Posterior vena cava (tissue), 2 donors: ENCODE measurements at regions not wholly inside any gene's neighbourhood (a gene's known extent, or its start where the extent isn't known, plus 50 kb on each side); places are given as distances from the start of the nearest gene placed in this dataset.

Experiments used
- DNase-seq: peaks from one replicate; pipeline ENCODE4 v3.0.0-alpha.2; 2020; ENCODE audit warnings: low spot score
- intact Hi-C, 2 donors: fragments of 100-400 bp; cut with DNase I; formaldehyde crosslinking; loops; one replicate each; pipeline versions ENCODE4 v1.14.1 to v1.14.2; 2022 to 2023
- donor health status: DM: yes; HTN: yes; CAD: no.
- donor health status: DM: yes; HTN: yes; CAD: no.

DNA sequence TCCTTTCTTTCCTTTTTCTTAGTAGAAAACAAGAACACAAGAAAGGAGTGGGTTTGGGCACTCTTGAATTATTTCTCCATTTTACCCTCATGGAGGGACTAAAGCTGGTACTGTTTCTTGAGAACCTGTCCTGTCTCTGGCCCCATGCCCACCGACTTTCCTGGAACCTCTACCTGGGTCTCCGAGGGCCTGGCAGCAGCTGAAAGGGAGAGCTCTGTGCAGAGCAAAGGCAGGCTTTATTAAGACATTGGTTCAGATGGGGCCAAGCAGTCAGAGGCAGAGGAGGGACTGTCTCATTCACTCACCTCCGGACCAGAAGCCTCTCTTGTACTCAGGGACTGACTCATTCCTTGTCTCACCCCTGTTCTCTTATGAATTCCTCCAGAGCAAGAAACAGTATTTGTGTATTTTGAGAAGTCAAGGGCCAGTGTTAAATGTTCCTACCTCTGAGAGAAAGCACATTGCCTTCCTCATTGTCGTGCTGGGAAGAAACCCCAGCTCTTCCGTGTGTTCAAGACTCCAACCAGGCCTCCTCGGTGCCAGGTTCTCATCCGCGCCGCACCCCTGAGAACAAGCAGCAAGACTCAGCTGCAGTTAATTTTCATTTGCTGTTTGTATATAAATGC is 201.9 kb upstream of the NT5C1B start:
- no peak for DNase-seq
- intact Hi-C loops, result no loop called here

DNA sequence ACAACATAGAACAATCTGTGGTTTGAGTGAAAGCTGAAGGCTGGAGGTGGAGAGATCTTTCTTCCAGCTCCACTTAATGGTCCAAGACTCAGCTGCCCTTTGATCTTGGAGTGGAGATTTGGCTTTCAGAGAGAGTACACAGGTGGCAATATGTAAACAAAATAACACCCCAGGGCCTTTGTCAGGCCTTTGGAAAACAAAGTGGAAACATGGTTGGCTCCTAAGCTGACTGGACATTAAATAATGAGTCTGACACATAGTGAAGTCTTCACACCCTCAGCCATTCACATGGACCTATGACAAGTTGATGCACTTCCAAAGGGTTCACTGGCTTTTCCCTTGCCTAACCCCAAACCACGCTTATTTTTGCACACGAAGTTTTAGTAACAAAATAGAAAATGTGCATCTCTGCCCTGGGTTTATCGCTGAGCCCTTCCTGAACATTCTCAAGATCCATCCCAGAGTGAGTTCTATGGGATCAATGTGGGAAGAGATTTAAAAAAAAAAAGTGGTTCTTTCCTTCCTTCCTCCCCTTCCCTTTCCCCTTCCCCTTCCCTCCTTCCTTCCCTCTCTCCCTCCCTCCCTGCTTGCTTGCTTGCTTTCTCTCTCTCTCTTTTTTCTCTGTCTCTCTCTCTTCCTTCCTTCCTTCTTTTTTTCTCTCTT is 201.3 kb upstream of the NT5C1B start:
- intact Hi-C loops, result no loop called here
- no peak for DNase-seq

DNA sequence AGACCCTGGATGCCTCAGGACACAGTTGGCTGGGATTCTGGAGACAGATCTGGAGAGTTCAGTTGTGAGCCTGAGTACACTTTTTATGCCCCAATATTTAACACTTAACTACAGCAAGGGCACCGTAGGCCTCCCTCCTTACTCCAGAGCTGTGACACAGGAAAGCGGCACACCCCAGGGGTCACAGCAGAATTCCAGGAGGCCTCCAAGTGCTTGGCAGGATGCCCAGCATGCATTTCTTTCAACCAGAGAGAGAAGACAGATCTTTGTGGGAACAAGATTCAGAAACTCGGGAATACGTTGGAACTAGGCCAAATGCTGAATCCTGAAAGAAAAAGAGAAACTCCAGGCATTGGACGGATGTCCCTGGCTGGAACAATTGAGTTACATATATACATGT is 199.2 kb upstream of the NT5C1B start:
- intact Hi-C loops, result no loop called here
- no peak for DNase-seq

DNA sequence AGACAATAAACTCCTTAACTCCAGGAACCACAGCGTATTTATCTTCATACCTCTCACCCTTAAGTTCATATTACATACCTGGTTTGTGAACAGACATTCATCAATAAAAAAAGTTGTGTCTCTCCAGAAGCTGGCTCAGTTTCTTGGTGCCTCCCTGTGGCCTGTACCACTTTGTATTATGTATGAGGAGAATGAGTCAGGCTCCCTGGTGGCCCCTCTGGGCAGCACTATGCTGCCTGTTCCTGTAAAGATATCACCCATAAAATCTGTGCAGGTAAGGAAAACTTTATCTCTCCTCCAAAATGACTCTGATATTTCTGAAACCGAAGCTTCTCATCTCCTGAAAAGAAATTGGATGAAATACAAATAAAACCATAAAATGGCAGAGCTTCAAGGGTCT is 198.4 kb upstream of the NT5C1B start:
- no peak for DNase-seq
- intact Hi-C loops, result no loop called here

DNA sequence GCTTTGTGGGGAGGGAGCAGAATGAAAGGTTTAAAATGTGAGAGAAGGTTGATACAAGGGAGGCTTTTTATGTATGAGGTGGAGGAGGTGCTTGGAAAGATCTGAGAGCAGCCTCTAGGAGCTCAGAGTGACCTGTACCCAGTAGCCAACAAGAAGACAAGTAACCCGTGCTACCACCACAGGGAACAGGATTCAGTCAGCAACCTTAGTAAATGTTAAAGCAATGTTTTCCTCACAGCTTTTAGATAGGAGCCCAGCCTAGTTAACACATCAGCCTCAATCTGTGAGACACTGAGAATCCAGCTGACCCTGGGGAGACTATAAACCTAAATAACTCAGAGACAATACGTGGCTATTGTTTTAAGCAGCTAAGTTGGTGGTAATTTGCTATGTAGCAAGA is 194.9 kb upstream of the NT5C1B start:
- no peak for DNase-seq
- intact Hi-C loops, result no loop called here

DNA sequence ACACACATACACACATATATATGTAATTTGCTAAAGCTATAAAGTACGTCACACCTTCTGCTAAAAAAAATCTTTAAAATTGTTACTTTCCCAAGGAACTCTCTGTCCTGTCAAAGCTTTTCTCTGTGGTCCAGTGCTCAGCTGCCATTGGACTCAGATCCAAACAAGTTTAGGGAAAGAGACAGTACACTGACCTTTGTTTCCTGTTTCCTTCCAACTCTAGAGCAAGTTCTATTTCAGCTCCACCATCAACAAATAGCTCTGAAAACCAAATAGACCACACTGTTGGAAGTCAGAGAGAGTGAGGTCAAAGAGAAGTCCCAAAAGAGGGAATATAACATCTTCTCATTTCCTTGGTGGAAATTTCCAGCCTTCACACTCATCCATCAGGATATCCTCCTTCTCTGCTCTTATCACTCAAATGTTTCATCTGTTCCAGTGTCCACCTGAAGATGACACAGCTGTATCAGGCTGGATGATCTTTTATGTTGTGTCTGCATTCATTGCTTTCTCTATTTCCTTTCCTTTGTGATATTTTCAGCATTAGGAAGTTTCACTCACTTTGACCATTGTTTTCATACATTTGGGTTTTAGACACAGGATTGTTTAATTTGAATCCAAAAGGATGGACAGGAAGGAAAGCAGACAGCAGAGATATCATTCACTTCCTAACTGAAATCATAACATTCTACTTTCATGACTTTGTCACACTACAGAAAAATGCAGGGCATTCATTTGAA is 192.3 kb upstream of the NT5C1B start:
- DNase-seq, result no peak
- intact Hi-C loops, result no loop called here

DNA sequence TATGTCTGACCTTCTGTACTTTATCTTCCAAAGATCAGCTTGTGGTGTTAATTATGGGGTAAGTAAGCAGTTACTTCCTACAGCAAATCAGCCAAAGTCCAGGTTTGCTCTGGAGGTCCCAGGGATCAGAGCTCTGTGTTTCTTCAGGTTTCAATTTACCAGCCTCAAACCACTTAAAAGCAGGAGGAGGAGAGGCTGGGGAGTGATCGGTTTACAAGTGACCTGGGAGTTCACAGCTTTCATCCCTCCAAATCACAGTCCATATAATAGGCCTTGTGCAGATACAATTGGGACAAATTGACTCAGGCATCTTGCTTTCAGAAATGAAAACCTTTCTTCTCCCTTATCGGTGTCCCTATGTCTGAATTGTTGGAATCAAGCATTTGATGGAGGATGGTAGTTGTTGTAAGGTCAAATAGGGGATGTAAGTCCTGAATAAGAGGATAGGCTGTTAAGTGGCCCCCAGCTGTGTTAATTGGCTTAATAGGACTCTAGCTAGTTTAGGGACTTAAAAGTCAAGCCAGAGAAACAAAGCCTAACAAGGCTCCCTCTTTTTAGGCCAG is 188.0 kb upstream of the NT5C1B start:
- no peak for DNase-seq
- intact Hi-C loops, result no loop called here

DNA sequence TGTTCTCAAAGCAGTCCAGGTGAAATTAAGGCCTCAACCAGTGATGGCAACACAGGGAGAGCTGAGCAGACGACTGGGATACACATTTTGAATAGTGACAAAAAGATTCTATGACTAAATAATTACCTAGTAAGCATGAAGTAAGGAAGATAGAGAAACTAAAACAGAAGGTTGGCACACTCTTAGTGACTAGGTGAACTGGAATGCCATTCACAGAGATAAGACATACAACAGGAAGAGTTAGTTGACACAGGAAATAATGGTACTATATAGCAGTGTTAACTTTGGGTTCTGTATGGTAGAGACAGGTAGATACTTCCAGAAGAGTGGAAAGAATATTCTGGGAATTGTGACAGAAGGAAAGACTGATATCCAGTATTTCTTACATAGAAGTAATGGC is 181.8 kb upstream of the NT5C1B start:
- intact Hi-C loops, result no loop called here
- no peak for DNase-seq

DNA sequence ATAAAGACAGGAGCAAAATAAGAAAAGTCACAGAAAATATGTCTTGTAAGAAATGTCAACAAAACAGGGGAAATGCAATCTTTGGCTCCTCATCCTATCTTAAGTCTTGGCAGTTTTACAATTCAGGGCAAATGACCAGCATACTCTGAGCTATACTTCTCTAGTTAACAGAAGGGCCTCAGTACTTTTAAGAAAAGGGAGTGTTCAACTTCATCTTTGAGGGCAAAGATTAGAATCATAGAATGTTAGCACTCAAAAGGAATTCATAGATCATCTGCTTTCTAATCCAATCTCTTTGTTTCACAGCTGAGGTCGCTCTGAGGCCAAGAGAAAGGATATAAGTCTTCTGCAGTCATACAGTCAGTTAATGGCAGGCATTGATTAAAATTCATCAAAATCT is 174.0 kb upstream of the NT5C1B start:
- intact Hi-C loops, result no loop called here
- no peak for DNase-seq

DNA sequence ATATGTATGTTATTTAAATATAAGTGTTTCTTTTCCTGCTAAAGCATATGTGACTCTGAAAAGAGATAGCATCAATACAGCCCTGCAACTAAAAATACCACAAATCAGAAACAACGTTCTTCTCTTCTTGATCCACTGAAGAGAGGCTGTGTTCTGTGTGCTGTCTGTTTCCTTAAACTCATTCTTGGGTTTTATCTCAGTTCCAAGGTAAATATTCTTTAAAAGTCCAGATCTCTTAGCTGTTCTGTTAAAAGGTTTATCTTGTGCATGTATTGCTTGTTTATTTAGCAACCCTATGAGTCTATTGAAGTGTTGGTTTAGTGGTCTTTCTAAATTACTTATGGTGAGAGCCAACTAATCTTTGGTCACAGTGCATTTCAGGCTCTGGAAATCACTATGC is 173.3 kb upstream of the NT5C1B start:
- no peak for DNase-seq
- intact Hi-C loops, result no loop called here

DNA sequence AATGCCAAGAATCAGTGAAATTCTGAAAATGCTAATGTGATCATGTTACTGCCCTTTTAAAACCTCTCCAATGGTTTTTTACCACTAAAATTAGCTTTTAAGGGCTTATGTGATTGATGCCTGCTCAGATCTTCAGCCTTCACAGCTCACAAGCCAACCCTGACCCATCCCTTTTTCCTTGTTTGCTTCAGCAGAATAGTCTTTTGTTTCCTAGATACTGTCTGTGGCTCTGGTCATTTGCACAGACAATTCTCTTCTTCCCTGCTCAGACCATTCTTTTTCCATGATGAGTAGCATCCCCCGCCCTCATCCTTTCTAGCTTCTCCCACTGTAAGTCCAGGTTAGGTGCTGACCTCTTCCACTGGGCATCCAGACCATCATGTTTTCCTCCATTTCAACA is 164.9 kb upstream of the NT5C1B start:
- intact Hi-C loops, result no loop called here
- no peak for DNase-seq

DNA sequence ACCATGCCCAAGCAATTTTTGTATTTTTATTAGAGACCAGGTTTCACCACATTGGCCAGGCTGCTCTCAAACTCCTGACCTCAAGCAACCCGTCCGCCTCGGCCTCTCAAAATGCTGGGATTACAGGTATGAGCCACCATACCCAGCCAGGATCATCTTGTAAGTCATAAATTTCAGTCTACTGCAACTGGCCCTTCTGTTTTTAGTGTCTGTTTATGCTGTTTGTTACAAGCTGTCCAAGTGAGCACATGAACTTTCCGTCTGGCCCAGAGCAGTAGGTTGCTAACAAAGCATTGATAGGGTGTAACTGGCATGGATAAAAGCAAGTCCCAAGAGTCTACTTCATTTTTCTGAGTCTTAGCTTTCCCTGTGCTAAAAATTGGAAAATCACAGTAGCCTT is 164.4 kb upstream of the NT5C1B start:
- DNase-seq, result no peak
- intact Hi-C loops, result loop anchor here (2.0 kb wide), 2 partner anchors 607 to 1107 kb away; no protein-coding TSS in a partner anchor

DNA sequence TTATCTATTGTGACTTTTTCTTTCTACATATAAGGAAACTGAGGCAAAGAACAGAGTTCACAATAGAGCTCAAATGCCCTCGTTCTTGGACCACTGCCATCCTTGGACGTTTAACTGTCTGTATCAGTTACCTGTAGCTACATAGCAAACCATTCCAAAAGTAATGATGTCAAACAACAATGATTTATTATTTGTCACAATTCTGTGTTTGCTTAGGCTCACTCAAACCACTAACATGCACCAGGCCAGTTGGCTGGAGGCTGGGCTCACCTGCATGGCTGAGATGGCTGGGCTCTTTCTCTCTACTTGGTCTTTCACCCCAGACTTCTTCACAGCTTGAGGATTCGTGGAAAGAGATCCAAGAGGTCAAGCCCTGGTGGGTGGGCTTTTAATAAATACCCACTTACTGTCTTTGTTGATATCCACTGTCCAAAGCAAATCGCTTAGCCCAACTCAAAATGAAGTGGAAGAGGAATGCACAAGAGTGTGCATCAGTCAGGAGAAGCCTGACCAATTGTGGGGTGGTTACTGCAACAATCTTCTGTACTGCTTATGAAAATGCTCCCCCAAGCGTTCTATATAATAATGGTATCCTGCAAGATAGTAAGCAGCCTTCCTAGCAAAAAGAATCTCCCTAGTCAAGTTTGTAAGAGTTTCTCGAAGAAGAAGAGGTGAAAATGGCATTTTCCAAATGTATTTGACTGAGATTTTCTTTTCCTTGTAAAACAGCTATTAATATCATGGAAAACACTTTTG is 163.5 kb upstream of the NT5C1B start:
- intact Hi-C loops, result loop anchor here (2.0 kb wide), 2 partner anchors 608 to 1108 kb away; no protein-coding TSS in a partner anchor
- DNase-seq, result no peak

DNA sequence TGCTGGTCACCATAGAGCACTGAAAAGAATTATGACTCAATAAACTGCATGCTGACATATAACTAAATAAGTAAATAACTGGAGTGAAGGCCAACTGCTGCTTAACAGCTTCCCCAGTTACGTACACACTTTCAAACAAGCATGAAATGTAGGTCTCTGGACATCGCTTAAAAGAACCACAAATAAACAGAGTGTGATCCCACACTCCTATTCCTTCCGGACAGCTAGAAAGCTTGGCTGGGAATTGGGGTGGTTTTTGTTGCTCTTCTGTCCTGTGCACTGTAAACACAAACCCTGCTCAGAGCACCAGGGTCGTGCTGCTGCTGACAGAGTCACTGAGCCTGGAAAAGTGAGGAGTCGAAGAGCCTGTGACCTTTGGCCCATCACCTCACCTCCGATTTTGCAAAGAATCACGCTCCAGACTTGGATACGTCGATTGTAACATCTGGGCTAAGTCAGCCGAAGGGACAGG is 162.7 kb upstream of the NT5C1B start:
- intact Hi-C loops, result loop anchor here (2.0 kb wide), 2 partner anchors 609 to 1109 kb away; no protein-coding TSS in a partner anchor
- DNase-seq, result no peak

DNA sequence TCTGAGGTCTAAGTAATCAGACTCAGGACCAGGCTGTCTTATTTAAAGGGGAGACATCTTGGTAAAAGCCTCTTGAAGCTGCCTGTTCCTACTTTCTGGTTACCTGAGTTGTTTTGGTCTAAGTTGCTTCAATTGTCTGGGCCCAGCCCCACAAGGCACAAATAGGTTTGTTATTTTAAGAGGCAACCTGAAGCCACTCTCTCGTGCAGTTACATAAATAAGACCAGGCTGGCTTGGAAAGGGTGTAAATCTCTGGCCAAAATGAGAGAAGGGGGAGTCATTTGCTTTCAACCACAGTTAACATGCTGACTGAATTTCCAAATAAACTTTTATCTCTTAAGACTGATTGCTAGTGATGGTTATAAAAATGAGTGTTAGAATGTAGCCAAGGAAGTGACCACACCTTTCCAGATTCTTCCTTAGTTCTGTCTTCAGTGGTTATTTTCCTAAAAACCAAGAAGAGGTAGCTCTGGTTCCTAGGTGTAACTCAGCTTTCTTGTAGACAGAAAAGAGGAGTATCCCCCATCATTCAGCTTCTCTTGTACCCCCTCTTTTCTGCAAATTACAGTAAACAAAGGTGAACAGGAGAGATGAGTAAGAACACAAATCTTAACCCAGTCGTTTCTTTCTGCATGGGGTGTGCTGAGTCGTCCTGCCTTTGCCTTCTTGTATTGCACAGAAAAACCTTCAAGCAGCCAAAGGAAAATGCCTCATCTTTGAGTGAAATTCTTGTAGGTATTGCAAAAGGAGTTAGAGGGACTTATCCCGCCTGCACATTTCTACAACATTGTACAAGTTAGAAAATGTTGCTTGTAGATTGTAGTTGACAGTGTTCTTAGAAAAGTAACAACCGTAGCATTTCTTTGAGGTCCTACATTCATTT is 161.5 kb upstream of the NT5C1B start:
- intact Hi-C loops, result no loop called here
- no peak for DNase-seq

DNA sequence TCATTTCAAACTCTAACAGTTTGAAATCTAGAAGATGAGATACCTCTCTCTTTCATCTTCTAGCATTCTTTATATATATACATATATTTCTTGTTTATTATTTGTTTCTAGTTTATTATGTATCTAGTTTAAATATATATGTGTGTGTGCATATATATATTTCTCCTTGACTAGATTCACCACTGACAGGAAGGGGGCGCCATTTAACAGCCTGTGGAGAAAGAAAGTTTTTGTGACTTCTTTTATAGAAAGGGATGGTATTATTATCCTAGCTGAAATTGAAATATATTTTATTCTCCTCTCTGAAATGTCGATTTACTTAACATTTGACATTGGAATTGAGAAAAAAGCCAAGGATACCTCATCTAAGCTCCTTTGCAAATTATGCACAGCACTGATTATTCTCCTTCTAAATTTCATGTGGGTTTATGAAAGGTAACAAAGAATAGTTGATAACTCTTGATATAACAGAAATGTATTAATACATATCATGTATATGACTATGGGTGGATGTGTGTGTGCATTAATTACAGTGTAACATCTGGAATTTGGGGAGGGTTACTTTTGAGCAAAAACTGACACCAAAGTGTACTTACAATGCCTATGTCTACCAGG is 160.7 kb upstream of the NT5C1B start:
- DNase-seq, result no peak
- intact Hi-C loops, result loop anchor here in 1 of 2 donors (10.0 kb wide), 1 partner anchor 1115 kb away; no protein-coding TSS in a partner anchor

DNA sequence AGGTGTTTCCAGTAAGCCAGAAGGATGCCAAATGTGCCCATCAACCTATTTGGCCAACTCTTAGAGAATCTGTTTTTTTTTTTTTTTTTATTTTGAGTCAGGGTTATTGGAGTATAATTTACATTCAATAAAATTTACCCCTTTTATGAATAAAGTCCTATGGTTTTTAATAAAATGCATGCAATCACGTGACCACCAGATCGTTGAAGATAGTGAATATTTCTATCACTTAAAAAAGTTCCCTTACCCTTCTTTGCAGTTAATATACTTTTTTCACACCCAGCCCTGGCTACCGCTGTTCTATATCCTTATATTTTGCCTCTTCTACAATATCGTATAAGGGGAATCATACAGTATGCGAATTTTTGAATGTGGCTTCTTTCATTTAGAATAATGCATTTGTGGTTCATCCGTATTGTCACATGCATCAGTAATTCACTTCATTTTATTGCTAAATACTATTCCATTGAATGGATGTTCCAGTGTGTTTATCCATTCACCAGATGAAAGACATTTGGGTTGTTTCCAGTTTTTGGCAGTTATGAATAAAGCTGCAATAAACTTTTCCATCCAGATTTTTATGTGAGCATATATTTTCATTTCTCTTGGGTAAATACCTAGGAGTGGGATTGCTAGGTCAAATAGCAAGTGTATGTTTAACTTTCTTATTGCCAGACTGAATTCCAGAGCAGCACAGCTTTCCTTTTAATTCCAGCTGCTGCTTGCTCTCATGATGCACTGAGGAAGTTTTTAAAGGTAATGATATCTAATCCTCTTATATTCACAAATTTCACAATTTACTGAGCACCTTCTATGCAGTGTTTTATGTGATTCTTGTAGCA is 156.3 kb upstream of the NT5C1B start:
- intact Hi-C loops, result loop anchor here in 1 of 2 donors (10.0 kb wide), 1 partner anchor 1119 kb away; no protein-coding TSS in a partner anchor
- no peak for DNase-seq
